ENCODE measurements at regions not wholly inside any gene's neighbourhood (a gene's known extent, or its start where the extent isn't known, plus 50 kb on each side); places are given as distances from the start of the nearest gene placed in this dataset.

DNA sequence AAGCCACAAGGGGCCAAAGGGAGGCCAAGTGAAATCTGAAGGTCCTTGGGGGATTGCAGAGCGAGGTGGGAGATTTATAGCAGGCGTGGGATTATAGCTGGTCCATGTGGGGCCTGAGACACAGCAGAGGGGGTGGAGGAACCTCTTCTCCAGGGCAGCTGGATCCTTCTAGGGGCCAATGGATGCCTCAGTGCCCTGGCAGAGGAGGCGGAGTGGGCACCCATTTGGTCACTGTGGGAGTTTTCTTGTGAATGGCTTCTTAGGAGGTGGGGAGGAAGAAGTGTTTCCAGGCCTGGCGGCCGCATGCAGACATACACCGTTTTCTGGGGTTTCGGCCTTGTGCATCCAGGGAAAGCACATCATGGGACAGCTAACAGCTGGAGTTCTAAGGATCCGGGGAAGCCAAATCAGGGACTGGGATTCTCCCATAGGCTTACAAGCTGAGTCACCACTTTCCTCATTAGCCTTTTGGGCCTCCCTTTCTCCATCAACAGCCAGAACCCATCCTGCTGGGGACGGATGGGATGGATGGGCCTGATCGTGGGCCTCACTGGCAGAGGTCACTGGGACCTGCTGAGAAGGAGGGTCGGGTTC is 76.5 kb downstream of the RHOU start:
- Histone ChIP-seq H3K36me3 (ENCODE audit: insufficient read depth, insufficient read length, low read length) (no peaks in the 10 kb centered on the region), H3K4me1 (ENCODE audit: insufficient read depth, insufficient read length) (peaks cover 15% of the 10 kb centered on the region), H3K27me3 (ENCODE audit: insufficient read depth, insufficient read length) (no peaks in the 10 kb centered on the region), H3K9ac (ENCODE audit: insufficient read length, low read depth) (no peak overlapping the region), H3K9me3 (ENCODE audit: insufficient read depth, low read length) (peaks cover 11% of the 10 kb centered on the region; the same call in 1 of the 2 replicates), H3K4me3 (ENCODE audit: insufficient read length, low read depth) (no peak overlapping the region)
- DNase-seq (ENCODE audit: low read depth, low spot score): no peak
- TF ChIP-seq SUZ12 (IDR thresholded peaks at IDR 0.05; ENCODE audit: extremely low read depth, insufficient read depth, insufficient read length): no peak
- TF ChIP-seq ZNF274 (IDR thresholded peaks at IDR 0.05; ENCODE audit: low read depth, low read length): no peak
- no peak for TF ChIP-seq YY1 (IDR thresholded peaks at IDR 0.05; ENCODE audit: insufficient read depth, insufficient read length)

DNA sequence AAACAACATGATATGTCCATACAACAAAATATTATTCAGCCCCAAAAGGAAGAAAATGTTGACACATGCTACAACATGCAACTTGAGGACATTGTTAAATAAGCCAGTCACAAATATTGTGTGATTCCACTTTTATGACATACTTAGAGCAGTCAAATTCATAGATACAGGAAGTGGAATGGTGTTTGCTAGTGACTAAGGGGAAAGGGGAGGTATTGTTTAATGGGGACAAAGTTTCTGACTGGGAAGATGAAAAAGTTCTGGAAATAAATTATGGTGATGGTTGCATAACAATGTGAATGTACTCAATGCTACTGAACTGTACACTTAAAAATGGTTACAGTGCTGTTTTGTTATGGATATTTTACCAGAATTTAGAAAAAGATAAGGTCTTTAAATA is 77.7 kb downstream of the RHOU start:
- Histone ChIP-seq H3K9me3 (ENCODE audit: insufficient read depth, low read length) (peaks cover 11% of the 10 kb centered on the region; the same call in 1 of the 2 replicates), H3K9ac (ENCODE audit: insufficient read length, low read depth) (no peak overlapping the region), H3K4me3 (ENCODE audit: insufficient read length, low read depth) (no peak overlapping the region), H3K36me3 (ENCODE audit: insufficient read depth, insufficient read length, low read length) (no peaks in the 10 kb centered on the region), H3K4me1 (ENCODE audit: insufficient read depth, insufficient read length) (peaks cover 15% of the 10 kb centered on the region), H3K27me3 (ENCODE audit: insufficient read depth, insufficient read length) (no peaks in the 10 kb centered on the region)
- DNase-seq (ENCODE audit: low read depth, low spot score): no peak
- no peak for TF ChIP-seq SUZ12 (IDR thresholded peaks at IDR 0.05; ENCODE audit: extremely low read depth, insufficient read depth, insufficient read length)
- TF ChIP-seq ZNF274 (IDR thresholded peaks at IDR 0.05; ENCODE audit: low read depth, low read length): no peak
- no peak for TF ChIP-seq YY1 (IDR thresholded peaks at IDR 0.05; ENCODE audit: insufficient read depth, insufficient read length)

- H3K9ac ChIP-seq (ENCODE audit: insufficient read length, low read depth): no peak overlapping the region
- H3K27me3 ChIP-seq (ENCODE audit: insufficient read depth, insufficient read length): no peaks in the 10 kb centered on the region
- H3K4me1 ChIP-seq (ENCODE audit: insufficient read depth, insufficient read length): peaks cover 15% of the 10 kb centered on the region
- TF ChIP-seq ZNF274 (IDR thresholded peaks at IDR 0.05; ENCODE audit: low read depth, low read length) (no peak), SUZ12 (IDR thresholded peaks at IDR 0.05; ENCODE audit: extremely low read depth, insufficient read depth, insufficient read length) (no peak), YY1 (IDR thresholded peaks at IDR 0.05; ENCODE audit: insufficient read depth, insufficient read length) (no peak)
- no peaks in the 10 kb centered on the region for H3K36me3 ChIP-seq (ENCODE audit: insufficient read depth, insufficient read length, low read length)
- H3K4me3 ChIP-seq (ENCODE audit: insufficient read length, low read depth): no peak overlapping the region
- H3K9me3 ChIP-seq (ENCODE audit: insufficient read depth, low read length): 0 out of 2 replicates have a peak, but pooled peaks cover 3% of the 10 kb centered on the region
- no peak for DNase-seq (ENCODE audit: low read depth, low spot score)
Measured at GRCh38 chr1:228814176-228814575, 78.9 kb downstream of the RHOU start.

DNA sequence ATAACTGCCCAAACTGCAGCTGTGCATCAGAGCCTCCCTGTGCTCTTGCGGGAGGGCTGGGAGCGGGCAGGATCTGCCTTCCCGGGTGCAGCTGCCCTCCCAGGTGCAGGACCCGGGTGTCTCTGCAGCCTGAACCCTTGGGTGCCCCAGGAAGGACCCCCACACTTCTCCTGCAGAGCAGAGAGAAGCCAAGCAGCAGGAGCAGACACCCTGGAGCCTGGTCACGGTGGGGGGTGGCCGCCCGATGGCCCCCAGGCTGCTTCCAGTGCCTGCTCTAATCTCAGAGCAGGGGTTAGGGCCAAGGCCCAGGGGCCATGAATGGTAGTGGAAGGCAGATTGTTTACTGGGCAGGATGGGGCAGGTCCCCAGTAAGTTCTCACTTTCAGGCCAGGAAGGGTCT is 83.0 kb downstream of the RHOU start:
- DNase-seq (ENCODE audit: low read depth, low spot score): no peak
- no peak for TF ChIP-seq ZNF274 (IDR thresholded peaks at IDR 0.05; ENCODE audit: low read depth, low read length)
- no peak for TF ChIP-seq YY1 (IDR thresholded peaks at IDR 0.05; ENCODE audit: insufficient read depth, insufficient read length)
- TF ChIP-seq SUZ12 (IDR thresholded peaks at IDR 0.05; ENCODE audit: extremely low read depth, insufficient read depth, insufficient read length): no peak
- no peaks in the 10 kb centered on the region for H3K36me3 ChIP-seq (ENCODE audit: insufficient read depth, insufficient read length, low read length)

DNA sequence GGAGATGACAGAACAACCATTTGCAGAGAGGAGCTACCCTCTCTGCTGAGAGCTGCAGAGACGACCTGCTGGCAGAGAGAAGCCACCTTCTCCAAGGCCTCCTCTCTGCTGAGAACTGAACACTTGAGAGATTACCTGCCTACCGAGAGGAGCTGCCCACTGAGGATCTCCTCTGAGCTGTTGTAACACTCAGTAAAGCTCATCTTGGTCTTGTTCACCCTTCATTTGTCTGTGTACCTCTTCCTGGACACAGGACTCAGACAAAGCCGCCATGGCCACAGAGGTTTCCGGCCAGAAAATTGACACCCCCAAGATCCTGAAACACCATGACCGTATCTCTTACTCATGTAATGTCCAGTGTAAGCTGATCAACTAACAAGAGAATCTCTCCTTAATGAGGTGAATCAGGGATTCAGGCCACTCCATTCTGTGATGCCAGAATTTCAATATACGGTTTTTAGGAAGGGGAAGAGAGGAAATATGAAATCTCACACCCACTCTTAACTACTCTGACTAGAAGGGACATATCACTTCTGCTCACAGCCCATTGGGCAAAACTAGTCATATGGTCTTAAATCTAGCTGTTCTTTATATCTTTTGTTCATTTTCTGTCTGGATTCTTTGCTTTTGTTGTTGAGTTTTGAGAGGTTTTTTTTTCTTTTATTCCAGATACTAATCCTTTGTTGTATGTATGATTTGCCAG is 83.8 kb downstream of the RHOU start:
- no peak for DNase-seq (ENCODE audit: low read depth, low spot score)
- H3K9ac ChIP-seq (ENCODE audit: insufficient read length, low read depth): no peak overlapping the region
- H3K27me3 ChIP-seq (ENCODE audit: insufficient read depth, insufficient read length): no peaks in the 10 kb centered on the region
- no peaks in the 10 kb centered on the region for H3K9me3 ChIP-seq (ENCODE audit: insufficient read depth, low read length)
- no peaks in the 10 kb centered on the region for H3K36me3 ChIP-seq (ENCODE audit: insufficient read depth, insufficient read length, low read length)
- H3K4me1 ChIP-seq (ENCODE audit: insufficient read depth, insufficient read length): no peaks in the 10 kb centered on the region
- H3K4me3 ChIP-seq (ENCODE audit: insufficient read length, low read depth): no peak overlapping the region
- TF ChIP-seq ZNF274 (IDR thresholded peaks at IDR 0.05; ENCODE audit: low read depth, low read length): no peak
- no peak for TF ChIP-seq SUZ12 (IDR thresholded peaks at IDR 0.05; ENCODE audit: extremely low read depth, insufficient read depth, insufficient read length)
- no peak for TF ChIP-seq YY1 (IDR thresholded peaks at IDR 0.05; ENCODE audit: insufficient read depth, insufficient read length)

More for the DNA sequence above, 83.0 kb downstream of the RHOU start:
- Histone ChIP-seq H3K9me3 (ENCODE audit: insufficient read depth, low read length) (no peaks in the 10 kb centered on the region), H3K27me3 (ENCODE audit: insufficient read depth, insufficient read length) (no peaks in the 10 kb centered on the region), H3K9ac (ENCODE audit: insufficient read length, low read depth) (no peak overlapping the region), H3K4me1 (ENCODE audit: insufficient read depth, insufficient read length) (no peaks in the 10 kb centered on the region), H3K4me3 (ENCODE audit: insufficient read length, low read depth) (no peak overlapping the region)

GRCh38 chr1:228821252-228821651 is 86.0 kb downstream of the RHOU start:
- H3K9me3 ChIP-seq (ENCODE audit: insufficient read depth, low read length): no peaks in the 10 kb centered on the region
- no peak for DNase-seq (ENCODE audit: low read depth, low spot score)
- no peak overlapping the region for H3K4me3 ChIP-seq (ENCODE audit: insufficient read length, low read depth)
- TF ChIP-seq ZNF274 (IDR thresholded peaks at IDR 0.05; ENCODE audit: low read depth, low read length) (no peak), SUZ12 (IDR thresholded peaks at IDR 0.05; ENCODE audit: extremely low read depth, insufficient read depth, insufficient read length) (no peak), YY1 (IDR thresholded peaks at IDR 0.05; ENCODE audit: insufficient read depth, insufficient read length) (no peak)
- no peaks in the 10 kb centered on the region for H3K36me3 ChIP-seq (ENCODE audit: insufficient read depth, insufficient read length, low read length)
- H3K9ac ChIP-seq (ENCODE audit: insufficient read length, low read depth): no peak overlapping the region
- no peaks in the 10 kb centered on the region for H3K4me1 ChIP-seq (ENCODE audit: insufficient read depth, insufficient read length)
- H3K27me3 ChIP-seq (ENCODE audit: insufficient read depth, insufficient read length): no peaks in the 10 kb centered on the region

GRCh38 chr1:228823200-228823599 is 87.9 kb downstream of the RHOU start:
- H3K27me3 ChIP-seq (ENCODE audit: insufficient read depth, insufficient read length): no peaks in the 10 kb centered on the region
- H3K4me1 ChIP-seq (ENCODE audit: insufficient read depth, insufficient read length): no peaks in the 10 kb centered on the region
- no peaks in the 10 kb centered on the region for H3K9me3 ChIP-seq (ENCODE audit: insufficient read depth, low read length)

More at GRCh38 chr1:228823200-228823599, 87.9 kb downstream of the RHOU start:
- Histone ChIP-seq H3K4me3 (ENCODE audit: insufficient read length, low read depth) (no peak overlapping the region), H3K36me3 (ENCODE audit: insufficient read depth, insufficient read length, low read length) (no peaks in the 10 kb centered on the region), H3K9ac (ENCODE audit: insufficient read length, low read depth) (no peak overlapping the region)
- no peak for DNase-seq (ENCODE audit: low read depth, low spot score)
- TF ChIP-seq ZNF274 (IDR thresholded peaks at IDR 0.05; ENCODE audit: low read depth, low read length) (no peak), SUZ12 (IDR thresholded peaks at IDR 0.05; ENCODE audit: extremely low read depth, insufficient read depth, insufficient read length) (no peak), YY1 (IDR thresholded peaks at IDR 0.05; ENCODE audit: insufficient read depth, insufficient read length) (no peak)

Measured in NT2/D1 (cell line).